GM18873 (cell line): ENCODE measurements at regions not wholly inside any gene's neighbourhood (a gene's known extent, or its start where the extent isn't known, plus 50 kb on each side); places are given as distances from the start of the nearest gene placed in this dataset.

Experiments used
- ATAC-seq: cut with Tn5 transposase; IDR thresholded peaks from one replicate; pipeline ENCODE4 v1.9.1; 2021; ENCODE audit warnings: mild to moderate bottlenecking, moderate library complexity, moderate number of reproducible peaks; ENCODE audit not compliant: unreplicated experiment, low FRiP score

- ATAC-seq: no peak
These were observed 163.9 kb downstream of the TSEN15 start for GRCh38 chr1:184215274-184215925.

GRCh38 chr1:184218458-184219075 lies 167.0 kb downstream of the TSEN15 start:
- no peak for ATAC-seq

DNA sequence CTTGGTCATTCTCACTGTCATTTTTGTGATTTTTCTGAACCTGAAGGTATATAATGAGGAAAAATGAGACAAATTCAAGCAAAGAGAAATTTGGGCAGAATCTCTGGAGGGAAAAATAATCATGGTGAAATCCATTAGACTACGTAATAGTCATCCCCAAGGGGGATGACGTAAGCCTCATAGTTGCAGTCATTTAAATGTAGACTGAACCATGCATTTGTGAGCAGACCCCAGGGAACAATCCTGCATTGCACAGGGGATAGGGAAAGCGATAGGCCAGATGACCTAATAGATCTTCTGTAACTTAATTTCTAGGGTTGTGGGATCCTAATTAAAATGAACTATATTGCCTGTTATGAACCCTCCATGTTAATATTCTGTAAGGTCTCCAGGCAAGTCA lies 167.4 kb upstream of the C1orf21 start:
- ATAC-seq: no peak

DNA sequence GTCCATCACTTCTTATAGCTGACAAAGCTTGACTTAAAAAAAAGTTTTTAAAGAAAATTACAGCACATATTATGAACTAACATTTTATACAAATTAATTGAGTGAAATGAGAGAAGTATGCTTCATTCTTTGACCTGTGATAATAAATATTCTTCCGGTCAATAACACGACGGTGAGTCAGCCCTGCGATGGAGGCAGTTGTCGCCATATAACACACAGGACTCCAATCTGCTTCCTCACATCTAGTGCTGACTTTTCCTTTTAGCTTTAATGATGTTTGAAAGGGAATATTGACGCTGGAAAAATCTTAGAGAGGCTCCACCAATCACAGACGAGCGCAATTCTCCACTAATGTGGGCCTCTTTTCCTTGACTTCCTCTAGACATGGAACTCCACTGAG lies 166.9 kb upstream of the C1orf21 start:
- ATAC-seq: no peak

DNA sequence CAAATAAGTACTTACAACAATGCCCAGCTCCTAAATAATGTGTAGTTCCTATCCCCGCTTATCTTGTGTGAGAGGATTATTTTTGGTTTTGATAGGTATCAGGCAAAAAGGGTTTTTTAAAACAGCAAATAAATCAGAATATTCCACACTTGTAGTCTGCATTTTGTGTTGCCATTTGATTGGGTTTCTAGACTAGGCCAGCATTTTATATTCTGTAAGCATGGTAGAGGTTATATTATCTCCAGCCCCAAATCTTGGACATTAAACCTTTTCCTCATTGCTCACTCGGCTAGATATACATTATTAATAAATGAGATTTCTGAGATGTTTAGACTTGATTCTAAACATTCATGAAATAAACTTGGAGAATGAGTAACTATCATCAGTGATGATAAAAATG lies 165.7 kb upstream of the C1orf21 start:
- ATAC-seq: no peak

GRCh38 chr1:184222652-184223052 lies 164.2 kb upstream of the C1orf21 start:
- no peak for ATAC-seq

- no peak for ATAC-seq
These were observed 163.6 kb upstream of the C1orf21 start for GRCh38 chr1:184223216-184223615.

DNA sequence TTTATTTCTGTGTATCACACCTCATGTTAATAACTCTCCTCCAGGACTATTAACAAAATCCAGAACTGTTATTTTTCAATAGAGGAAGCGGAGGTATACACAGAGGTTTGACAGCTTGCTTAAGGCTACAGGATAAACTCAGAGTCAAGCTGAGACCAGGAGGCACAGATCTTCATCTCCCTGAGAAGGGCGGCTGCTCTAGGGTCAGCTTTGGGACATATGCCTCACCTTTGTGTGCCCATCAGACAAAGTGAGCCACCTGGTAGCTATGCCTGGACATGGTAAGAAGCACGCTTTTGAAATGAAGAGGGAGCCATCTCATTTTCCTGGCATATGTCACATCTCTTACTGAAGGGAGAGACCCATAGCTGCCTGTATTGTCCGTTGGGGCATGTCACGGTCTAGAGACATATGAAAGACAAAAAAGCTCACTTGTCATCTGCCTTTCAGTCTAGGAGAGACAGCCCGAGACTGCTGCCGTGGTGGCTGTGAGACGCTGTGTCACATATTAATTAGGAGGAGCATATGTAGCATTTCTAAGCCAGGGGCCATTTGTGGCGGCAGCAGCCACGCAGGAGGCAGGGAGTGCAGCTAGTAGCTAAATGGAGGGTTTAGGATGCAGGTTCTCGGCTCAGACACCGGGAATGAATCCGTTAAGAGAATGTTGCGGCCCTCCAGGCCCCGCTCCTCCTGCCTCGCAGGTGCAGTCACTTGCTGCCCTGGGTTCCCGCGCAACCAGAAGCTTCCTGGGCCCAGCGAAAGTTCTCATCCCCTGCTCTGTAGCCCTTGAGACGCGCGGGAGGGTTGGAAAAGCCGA lies 161.3 kb upstream of the C1orf21 start:
- no peak for ATAC-seq

DNA sequence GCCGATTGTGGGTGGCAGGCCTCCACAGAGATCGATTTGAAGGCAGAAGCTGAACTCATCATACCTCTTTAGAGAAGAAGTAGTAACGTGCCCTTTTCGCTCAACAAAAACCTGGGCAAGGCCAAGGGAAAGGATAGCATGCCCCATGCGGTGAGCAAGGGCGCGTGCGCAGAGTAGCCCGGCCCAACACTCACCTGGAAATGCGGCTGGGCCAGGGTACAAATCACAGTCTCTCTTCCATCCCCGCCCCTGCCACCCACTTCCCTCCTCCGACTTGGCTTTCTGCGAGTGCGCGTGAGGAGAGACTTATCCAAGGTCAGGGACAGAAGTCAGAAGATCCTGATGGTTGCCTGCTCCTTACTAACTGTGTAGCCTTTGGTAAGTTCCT lies 160.7 kb upstream of the C1orf21 start:
- no peak for ATAC-seq

DNA sequence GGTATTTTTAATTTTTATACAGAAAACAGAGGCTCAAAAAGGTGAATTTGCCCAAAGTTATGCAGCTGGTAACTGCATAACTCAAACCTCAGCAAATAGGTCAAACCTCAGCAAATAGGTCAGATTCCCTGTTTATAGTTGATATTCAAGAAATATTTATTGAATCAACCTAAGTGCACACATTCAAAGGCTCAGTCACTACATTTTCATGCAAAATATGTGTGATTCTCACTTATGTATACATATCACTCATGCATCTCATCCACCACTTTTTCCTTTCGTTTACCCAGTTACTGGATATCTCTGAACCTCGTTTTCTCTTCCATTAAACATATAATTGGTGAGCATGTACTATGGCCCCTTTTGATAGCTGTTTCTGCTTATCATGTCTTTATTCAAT lies 158.3 kb upstream of the C1orf21 start:
- no peak for ATAC-seq

DNA sequence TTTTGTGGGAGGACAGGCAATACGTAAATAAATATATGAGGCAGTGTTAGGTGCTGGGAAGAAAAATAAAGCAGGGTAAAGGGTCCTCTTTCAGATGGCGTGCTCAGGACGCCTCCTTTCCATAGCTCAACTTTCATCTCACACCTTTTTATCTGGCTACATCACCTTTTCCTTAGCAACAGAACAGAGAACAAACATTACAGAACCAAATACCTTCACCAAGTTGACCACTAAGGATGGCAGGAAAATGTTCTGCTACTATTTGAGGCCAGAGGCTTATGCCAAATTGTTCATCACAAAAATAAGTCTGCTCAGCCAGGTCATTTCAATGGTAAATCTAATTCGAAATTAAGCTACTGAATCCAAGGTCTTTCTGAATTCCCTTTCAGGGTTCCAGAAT lies 149.2 kb upstream of the C1orf21 start:
- ATAC-seq: no peak

DNA sequence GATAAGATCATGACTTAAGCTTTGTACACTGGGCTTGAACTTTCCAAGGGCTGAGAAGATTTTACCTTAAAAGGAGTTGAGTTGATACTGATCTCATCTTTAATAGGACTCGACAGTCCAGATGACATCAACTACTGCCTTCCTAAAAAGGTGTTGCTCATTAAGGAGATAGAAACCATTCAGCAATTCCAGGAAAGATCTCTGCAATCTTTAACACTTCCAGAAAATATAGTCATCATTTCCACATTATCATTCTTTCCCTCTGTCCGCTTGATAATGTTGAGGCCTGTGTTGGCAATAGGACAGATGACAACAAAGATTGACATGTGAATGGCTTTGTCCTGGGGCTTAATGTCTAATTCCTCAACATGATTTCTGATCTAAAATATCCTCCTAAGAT lies 145.4 kb upstream of the C1orf21 start:
- no peak for ATAC-seq

GRCh38 chr1:184242507-184242943 lies 144.3 kb upstream of the C1orf21 start:
- no peak for ATAC-seq

- no peak for ATAC-seq
These were observed 141.9 kb upstream of the C1orf21 start for GRCh38 chr1:184244962-184245361.

DNA sequence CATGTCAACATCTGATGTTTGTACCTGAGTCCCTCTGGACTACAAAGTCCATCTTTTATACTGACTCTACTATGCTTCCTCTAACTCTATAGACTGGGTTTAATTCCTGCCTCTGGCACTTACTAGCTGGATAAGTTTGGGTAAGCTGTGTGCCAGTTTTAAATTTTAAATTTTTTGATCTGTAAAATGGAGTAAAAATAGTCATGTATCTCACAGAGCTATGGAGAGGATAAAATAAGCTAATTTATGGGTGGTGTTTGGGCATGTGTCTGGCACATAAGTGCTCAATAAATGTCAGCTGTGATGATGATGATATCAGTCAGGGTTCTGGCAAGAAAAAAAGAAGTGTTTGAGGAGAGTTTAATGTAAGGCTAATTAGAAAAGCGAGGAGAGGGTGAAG lies 139.2 kb upstream of the C1orf21 start:
- no peak for ATAC-seq

GRCh38 chr1:184253921-184254320 lies 132.9 kb upstream of the C1orf21 start:
- no peak for ATAC-seq

DNA sequence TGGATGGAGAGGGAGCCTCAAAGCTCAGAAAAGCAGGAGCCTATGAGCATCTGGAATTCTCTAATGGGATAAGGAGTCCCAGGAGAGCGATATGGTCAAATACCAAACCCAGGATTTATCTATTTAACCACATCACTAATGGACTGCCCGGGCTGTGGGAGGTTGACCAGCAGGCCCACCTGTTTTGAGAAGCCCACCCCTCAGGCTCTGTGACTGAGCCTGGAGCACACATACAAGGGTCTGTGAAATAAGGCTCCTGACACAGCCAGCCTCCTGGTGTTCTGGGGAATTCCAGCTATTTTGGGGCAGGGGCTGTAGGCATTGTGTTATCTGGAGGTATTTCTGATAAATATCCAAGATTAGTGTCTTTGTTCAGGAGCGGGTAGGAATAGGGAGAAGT lies 132.0 kb upstream of the C1orf21 start:
- ATAC-seq: no peak

- ATAC-seq: no peak
These were observed 131.3 kb upstream of the C1orf21 start for GRCh38 chr1:184255560-184255959.

- ATAC-seq: no peak
These were observed 129.0 kb upstream of the C1orf21 start for GRCh38 chr1:184257873-184258272.

DNA sequence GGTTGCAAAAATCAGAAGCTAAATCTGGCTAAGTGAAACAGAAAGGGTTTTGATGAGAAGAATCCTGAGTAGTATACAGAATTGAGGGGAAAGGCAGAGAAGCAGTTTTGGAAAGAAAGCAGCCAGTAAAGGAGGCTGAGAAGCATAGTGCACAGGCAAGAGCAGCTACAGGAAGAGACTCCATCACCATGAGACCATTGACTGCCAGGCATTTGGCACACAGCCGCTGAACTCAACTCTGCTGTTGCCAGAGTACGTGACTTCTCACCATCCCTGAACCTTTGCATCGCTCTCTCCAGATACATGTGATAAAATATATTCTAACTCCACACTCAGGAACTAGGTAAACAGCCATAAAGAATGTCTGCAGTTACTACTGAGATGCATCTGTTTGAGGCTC lies 128.3 kb upstream of the C1orf21 start:
- no peak for ATAC-seq

DNA sequence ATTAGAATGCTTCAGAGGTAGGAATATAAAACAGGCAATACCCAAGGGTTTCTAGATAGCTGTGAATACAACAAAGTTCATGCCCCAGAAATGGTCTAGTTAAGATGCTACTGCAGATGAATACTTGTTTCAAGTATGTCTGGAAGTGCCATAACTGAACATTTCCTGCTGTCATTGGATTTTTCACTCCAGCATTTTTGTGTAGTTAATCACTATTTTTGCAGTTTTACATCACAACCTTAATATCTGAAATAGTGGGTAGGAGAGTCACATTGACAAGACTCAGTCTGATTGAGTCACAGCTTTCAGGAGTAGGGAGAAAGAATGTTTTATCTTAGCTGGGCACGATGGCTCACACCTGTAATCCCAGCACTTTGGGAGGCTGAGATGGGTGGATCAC lies 126.4 kb upstream of the C1orf21 start:
- ATAC-seq: no peak

- no peak for ATAC-seq
These were observed 124.7 kb upstream of the C1orf21 start for GRCh38 chr1:184262109-184262508.
